ENCODE measurements at regions not wholly inside any gene's neighbourhood (a gene's known extent, or its start where the extent isn't known, plus 50 kb on each side); places are given as distances from the start of the nearest gene placed in this dataset.

DNA sequence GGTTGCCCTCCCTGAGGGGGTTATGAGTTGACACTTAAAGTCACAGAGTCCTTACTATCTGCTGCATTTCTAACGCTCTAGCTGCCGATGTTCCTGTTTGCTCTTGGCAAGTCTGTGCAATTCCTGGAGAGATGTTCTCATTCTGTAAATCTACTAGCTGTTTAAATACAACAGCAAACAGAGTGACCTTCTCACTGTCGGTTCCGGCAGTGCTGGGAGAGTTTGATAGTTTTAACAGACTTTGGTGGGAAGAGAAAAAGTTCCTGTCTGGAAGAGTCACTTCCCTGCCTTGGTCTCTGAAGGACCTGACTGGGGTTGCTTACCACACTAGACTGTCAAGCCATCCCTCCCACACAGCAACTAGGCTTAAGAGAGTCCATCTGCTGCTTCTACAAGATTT lies 63.3 kb upstream of the ELMO1 start:
- no peaks in the 10 kb centered on the region for H3K36me3 Mint-ChIP-seq (ENCODE audit: low read depth, unreplicated experiment)
- H3K27ac Mint-ChIP-seq (ENCODE audit: unreplicated experiment) = no peak overlapping the region
- H3K4me3 Mint-ChIP-seq (ENCODE audit: unreplicated experiment) = no peak overlapping the region
- H3K27me3 Mint-ChIP-seq (ENCODE audit: unreplicated experiment) = no peaks in the 10 kb centered on the region
- TF ChIP-seq, protein P1, sequence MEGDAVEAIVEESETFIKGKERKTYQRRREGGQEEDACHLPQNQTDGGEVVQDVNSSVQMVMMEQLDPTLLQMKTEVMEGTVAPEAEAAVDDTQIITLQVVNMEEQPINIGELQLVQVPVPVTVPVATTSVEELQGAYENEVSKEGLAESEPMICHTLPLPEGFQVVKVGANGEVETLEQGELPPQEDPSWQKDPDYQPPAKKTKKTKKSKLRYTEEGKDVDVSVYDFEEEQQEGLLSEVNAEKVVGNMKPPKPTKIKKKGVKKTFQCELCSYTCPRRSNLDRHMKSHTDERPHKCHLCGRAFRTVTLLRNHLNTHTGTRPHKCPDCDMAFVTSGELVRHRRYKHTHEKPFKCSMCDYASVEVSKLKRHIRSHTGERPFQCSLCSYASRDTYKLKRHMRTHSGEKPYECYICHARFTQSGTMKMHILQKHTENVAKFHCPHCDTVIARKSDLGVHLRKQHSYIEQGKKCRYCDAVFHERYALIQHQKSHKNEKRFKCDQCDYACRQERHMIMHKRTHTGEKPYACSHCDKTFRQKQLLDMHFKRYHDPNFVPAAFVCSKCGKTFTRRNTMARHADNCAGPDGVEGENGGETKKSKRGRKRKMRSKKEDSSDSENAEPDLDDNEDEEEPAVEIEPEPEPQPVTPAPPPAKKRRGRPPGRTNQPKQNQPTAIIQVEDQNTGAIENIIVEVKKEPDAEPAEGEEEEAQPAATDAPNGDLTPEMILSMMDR (IDR thresholded peaks at IDR 0.05; ENCODE audit: unreplicated experiment) = no peak
- DNase-seq (ENCODE audit: low spot score) = no peak
- H3K9me3 Mint-ChIP-seq (ENCODE audit: unreplicated experiment) = no peaks in the 10 kb centered on the region
- peaks cover 16% of the 10 kb centered on the region for H3K4me1 Mint-ChIP-seq (ENCODE audit: unreplicated experiment)

DNA sequence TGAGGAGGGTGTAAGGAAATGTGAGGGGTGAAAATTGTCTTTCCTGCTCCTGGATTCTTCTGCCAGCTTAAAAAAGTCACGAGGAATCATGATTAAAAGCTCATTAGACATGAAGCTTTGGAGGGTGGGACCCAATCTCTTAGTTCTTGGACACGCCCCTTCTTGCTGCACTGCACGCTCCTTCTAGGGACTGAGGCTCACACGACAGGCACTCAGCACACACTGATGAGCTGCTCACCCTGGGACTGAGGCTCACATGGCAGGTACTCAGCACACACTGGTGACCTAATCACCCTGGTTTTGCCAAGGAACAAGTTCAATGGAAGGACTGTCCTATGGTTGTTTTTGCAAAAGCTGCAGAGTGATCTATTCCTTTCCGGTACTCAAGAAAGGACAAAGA lies 65.8 kb upstream of the ELMO1 start:
- Mint-ChIP-seq H3K27me3 (ENCODE audit: unreplicated experiment) (no peaks in the 10 kb centered on the region), H3K27ac (ENCODE audit: unreplicated experiment) (no peak overlapping the region), H3K4me3 (ENCODE audit: unreplicated experiment) (no peak overlapping the region), H3K36me3 (ENCODE audit: low read depth, unreplicated experiment) (no peaks in the 10 kb centered on the region), H3K9me3 (ENCODE audit: unreplicated experiment) (no peaks in the 10 kb centered on the region), H3K4me1 (ENCODE audit: unreplicated experiment) (no peaks in the 10 kb centered on the region)
- TF ChIP-seq, protein P1 (IDR thresholded peaks at IDR 0.05; ENCODE audit: unreplicated experiment) = no peak
- DNase-seq (ENCODE audit: low spot score) = no peak

DNA sequence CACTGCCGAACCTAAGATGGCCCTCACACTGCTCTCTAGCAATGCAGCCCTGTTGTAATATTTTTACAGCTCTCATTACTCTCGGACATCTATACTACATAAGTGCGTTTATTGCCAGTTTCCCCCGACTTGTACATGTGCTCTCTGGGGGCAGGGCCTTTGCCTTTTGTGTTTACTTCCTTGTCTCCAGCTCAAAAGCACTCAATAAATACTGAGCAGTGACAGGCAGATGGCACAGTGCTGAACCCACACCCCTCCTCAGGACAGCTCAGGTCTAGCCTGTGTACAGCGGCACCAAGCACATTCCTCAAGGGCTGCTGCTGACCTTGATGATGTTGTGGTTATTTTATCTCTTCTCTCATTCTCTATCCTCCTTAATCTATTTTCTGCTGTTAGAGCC lies 68.0 kb upstream of the ELMO1 start:
- no peak overlapping the region for H3K27ac Mint-ChIP-seq (ENCODE audit: unreplicated experiment)
- TF ChIP-seq, protein P1 (IDR thresholded peaks at IDR 0.05; ENCODE audit: unreplicated experiment) = no peak
- H3K36me3 Mint-ChIP-seq (ENCODE audit: low read depth, unreplicated experiment) = no peaks in the 10 kb centered on the region
- no peak overlapping the region for H3K4me3 Mint-ChIP-seq (ENCODE audit: unreplicated experiment)
- no peaks in the 10 kb centered on the region for H3K4me1 Mint-ChIP-seq (ENCODE audit: unreplicated experiment)
- H3K9me3 Mint-ChIP-seq (ENCODE audit: unreplicated experiment) = no peaks in the 10 kb centered on the region
- no peak for DNase-seq (ENCODE audit: low spot score)
- H3K27me3 Mint-ChIP-seq (ENCODE audit: unreplicated experiment) = no peaks in the 10 kb centered on the region

DNA sequence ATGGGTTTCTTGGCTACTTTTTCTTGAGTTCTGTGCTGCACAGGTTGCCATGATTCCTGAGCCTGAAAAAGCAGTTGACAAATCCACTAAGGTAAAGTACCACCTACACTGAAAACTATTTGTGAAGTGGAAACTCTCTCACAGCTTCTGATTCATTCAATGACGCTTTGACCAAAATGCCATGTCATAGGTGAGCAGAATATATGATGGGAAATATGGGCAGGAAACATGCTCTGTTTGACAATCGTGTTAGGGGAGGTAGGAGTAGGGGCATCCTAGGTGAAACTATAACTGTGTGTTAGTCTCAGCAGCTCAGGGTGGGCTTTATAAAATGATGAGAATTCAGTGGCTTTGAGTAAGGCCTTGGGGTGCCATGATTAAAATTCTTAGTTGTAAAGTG lies 69.6 kb upstream of the ELMO1 start:
- Mint-ChIP-seq H3K27ac (ENCODE audit: unreplicated experiment) (no peak overlapping the region), H3K27me3 (ENCODE audit: unreplicated experiment) (no peaks in the 10 kb centered on the region), H3K9me3 (ENCODE audit: unreplicated experiment) (no peaks in the 10 kb centered on the region), H3K4me1 (ENCODE audit: unreplicated experiment) (no peaks in the 10 kb centered on the region), H3K36me3 (ENCODE audit: low read depth, unreplicated experiment) (no peaks in the 10 kb centered on the region), H3K4me3 (ENCODE audit: unreplicated experiment) (no peak overlapping the region)
- DNase-seq (ENCODE audit: low spot score) = no peak
- TF ChIP-seq, protein P1 (IDR thresholded peaks at IDR 0.05; ENCODE audit: unreplicated experiment) = no peak

DNA sequence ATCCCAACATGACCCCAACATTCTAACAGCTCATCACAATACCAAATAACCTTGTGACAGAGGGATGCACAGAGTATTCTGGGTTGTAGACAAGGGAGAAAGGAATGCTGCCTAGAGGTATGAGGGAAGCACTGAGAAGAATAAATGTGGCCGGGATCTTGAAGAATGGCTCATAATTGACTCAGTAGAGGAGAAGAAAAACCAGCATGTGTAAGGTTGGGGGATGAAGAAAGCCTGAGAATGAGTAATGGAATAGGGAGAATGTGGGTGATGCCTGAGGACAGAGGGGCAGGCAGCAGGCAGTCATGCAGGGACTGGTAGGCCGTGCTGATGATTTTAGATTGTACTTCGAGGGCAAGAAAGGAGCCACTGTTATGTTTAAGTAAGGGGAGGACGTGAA lies 75.4 kb upstream of the ELMO1 start:
- Mint-ChIP-seq H3K27ac (ENCODE audit: unreplicated experiment) (no peak overlapping the region), H3K36me3 (ENCODE audit: low read depth, unreplicated experiment) (no peaks in the 10 kb centered on the region), H3K9me3 (ENCODE audit: unreplicated experiment) (no peaks in the 10 kb centered on the region), H3K4me3 (ENCODE audit: unreplicated experiment) (no peak overlapping the region), H3K4me1 (ENCODE audit: unreplicated experiment) (no peaks in the 10 kb centered on the region), H3K27me3 (ENCODE audit: unreplicated experiment) (peaks cover 2% of the 10 kb centered on the region)
- TF ChIP-seq, protein P1 (IDR thresholded peaks at IDR 0.05; ENCODE audit: unreplicated experiment) = no peak
- DNase-seq (ENCODE audit: low spot score) = no peak
